H9 (cell line): ENCODE measurements at regions not wholly inside any gene's neighbourhood (a gene's known extent, or its start where the extent isn't known, plus 50 kb on each side); places are given as distances from the start of the nearest gene placed in this dataset.

ENCODE experiments used
- DNase-seq: peaks from one replicate; pipeline ENCODE4 v3.0.0-alpha.2; 2017
- H2AFZ ChIP-seq: one replicate; pipeline ENCODE4 v1.6.1; 2013; ENCODE audit warnings: mild to moderate bottlenecking, low read length, control low read depth, moderate library complexity
- H2AK5ac ChIP-seq: 2 replicates; pipeline ENCODE4 v1.6.1; 2013; ENCODE audit warnings: low read length, control low read depth, mixed read lengths; ENCODE audit not compliant: insufficient read length
- H2BK120ac ChIP-seq: one replicate; pipeline ENCODE4 v1.6.1; 2013; ENCODE audit warnings: low read depth, mild to moderate bottlenecking, low read length, control low read depth, inconsistent platforms; ENCODE audit not compliant: poor library complexity, severe bottlenecking
- H2BK12ac ChIP-seq: 2 replicates; pipeline ENCODE4 v1.6.1; 2013; ENCODE audit warnings: low read length, control low read depth, mixed read lengths, low read depth; ENCODE audit not compliant: insufficient read length
- H2BK15ac ChIP-seq: 2 replicates; pipeline ENCODE4 v1.6.1; 2013; ENCODE audit warnings: low read depth, low read length, control low read depth
- H2BK20ac ChIP-seq: one replicate; pipeline ENCODE4 v1.6.1; 2013; ENCODE audit warnings: low read depth, mild to moderate bottlenecking, low read length, control low read depth, inconsistent platforms; ENCODE audit not compliant: poor library complexity, severe bottlenecking
- H2BK5ac ChIP-seq: 2 replicates; pipeline ENCODE4 v1.6.1; 2013; ENCODE audit warnings: low read length, control low read depth, mixed read lengths; ENCODE audit not compliant: insufficient read length
- H3K14ac ChIP-seq: 2 replicates; pipeline ENCODE4 v1.6.1; 2013; ENCODE audit warnings: low read length, control low read depth; ENCODE audit not compliant: insufficient read depth
- H3K18ac ChIP-seq: 2 replicates; pipeline ENCODE4 v1.6.1; 2013; ENCODE audit warnings: low read depth, mild to moderate bottlenecking, mixed read lengths, low read length, control low read depth; ENCODE audit not compliant: insufficient read length
- H3K23ac ChIP-seq: 2 replicates; pipeline ENCODE4 v1.6.1; 2013; ENCODE audit warnings: low read length, control low read depth, mixed read lengths, low read depth; ENCODE audit not compliant: insufficient read length
- H3K23me2 ChIP-seq: 2 replicates; pipeline ENCODE4 v1.6.1; 2013; ENCODE audit warnings: low read depth, mild to moderate bottlenecking, mixed read lengths, low read length, control low read depth; ENCODE audit not compliant: insufficient read length, poor library complexity, severe bottlenecking
- H3K27ac ChIP-seq: 2 replicates; pipeline ENCODE4 v1.5.1; 2013; ENCODE audit warnings: low read length, control low read depth, mixed read lengths, low read depth; ENCODE audit not compliant: insufficient read length
- H3K27me3 ChIP-seq: 2 replicates; pipeline ENCODE4 v1.6.1; 2013; ENCODE audit warnings: low read length, control low read depth, inconsistent platforms; ENCODE audit not compliant: insufficient read depth
- H3K4ac ChIP-seq: 2 replicates; pipeline ENCODE4 v1.6.1; 2013; ENCODE audit warnings: low read depth, mild to moderate bottlenecking, control low read depth, inconsistent platforms, low read length, moderate library complexity
- H3K4me1 ChIP-seq: 2 replicates; pipeline ENCODE4 v1.6.1; 2013; ENCODE audit warnings: low read length, control low read depth, inconsistent platforms; ENCODE audit not compliant: insufficient read depth
- H3K4me2 ChIP-seq: 2 replicates; pipeline ENCODE4 v1.6.1; 2013; ENCODE audit warnings: low read length, control low read depth, mixed read lengths; ENCODE audit not compliant: insufficient read length, insufficient read depth
- H3K56ac ChIP-seq: 2 replicates; pipeline ENCODE4 v1.6.1; 2013; ENCODE audit warnings: low read depth, mild to moderate bottlenecking, mixed read lengths, low read length, control low read depth; ENCODE audit not compliant: insufficient read length
- H3K79me1 ChIP-seq: 2 replicates; pipeline ENCODE4 v1.6.1; 2013; ENCODE audit warnings: low read depth, mild to moderate bottlenecking, moderate library complexity, low read length, control low read depth, inconsistent platforms; ENCODE audit not compliant: insufficient read depth, poor library complexity, severe bottlenecking
- H3K79me2 ChIP-seq: 2 replicates; pipeline ENCODE4 v1.6.1; 2013; ENCODE audit warnings: low read length, control low read depth, inconsistent platforms; ENCODE audit not compliant: insufficient read depth
- H3K9ac ChIP-seq: 2 replicates; pipeline ENCODE4 v1.6.1; 2013; ENCODE audit warnings: low read length, control low read depth, mixed read lengths; ENCODE audit not compliant: insufficient read length; ENCODE audit errors: extremely low read depth
- H3K9me3 ChIP-seq: one replicate; pipeline ENCODE4 v1.6.1; 2013; ENCODE audit warnings: low read depth, low read length, inconsistent platforms; ENCODE audit not compliant: control insufficient read depth
- H3T11ph ChIP-seq: one replicate; pipeline ENCODE4 v1.6.1; 2013; ENCODE audit warnings: mild to moderate bottlenecking, low read length, control low read depth, inconsistent platforms
- H4K20me1 ChIP-seq: one replicate; pipeline ENCODE4 v1.6.1; 2013; ENCODE audit not compliant: control insufficient read depth, insufficient read length, insufficient read depth
- H4K5ac ChIP-seq: 2 replicates; pipeline ENCODE4 v1.6.1; 2013; ENCODE audit warnings: low read depth, mild to moderate bottlenecking, mixed read lengths, low read length, control low read depth; ENCODE audit not compliant: insufficient read length
- H4K8ac ChIP-seq: replicated peaks from 2 replicates; pipeline ENCODE4 v1.6.1; 2013; ENCODE audit warnings: low read length, control low read depth, mixed read lengths, low read depth; ENCODE audit not compliant: insufficient read length
- H4K91ac ChIP-seq: 2 replicates; pipeline ENCODE4 v1.6.1; 2013; ENCODE audit warnings: low read depth, mild to moderate bottlenecking, moderate library complexity, mixed read lengths, low read length, control low read depth; ENCODE audit not compliant: insufficient read length
- H3K27ac Mint-ChIP-seq, 3 experiments: 2 replicates in 2 of 3; 3 replicates in 1 of 3; pipeline ENCODE4 v1.8.0; 2020 to 2021; ENCODE audit warnings: mixed read lengths in 3 of 3, mild to moderate bottlenecking in 1 of 3, moderate library complexity in 1 of 3
- H3K27me3 Mint-ChIP-seq: 2 replicates; pipeline ENCODE4 v1.8.0; 2021; ENCODE audit warnings: low read depth, mild to moderate bottlenecking, moderate library complexity, mixed read lengths
- H3K36me3 Mint-ChIP-seq, 3 experiments: 2 replicates in 2 of 3; 3 replicates in 1 of 3; pipeline ENCODE4 v1.8.0; 2020 to 2021; ENCODE audit warnings: low read depth in 3 of 3, mixed read lengths in 3 of 3; ENCODE audit not compliant: insufficient read depth in 1 of 3
- H3K4me1 Mint-ChIP-seq, 2 experiments: 2 replicates each; pipeline ENCODE4 v1.8.0; 2020; ENCODE audit warnings: mixed read lengths in 2 of 2
- H3K4me3 Mint-ChIP-seq, 2 experiments: 2 replicates in 1 of 2; 3 replicates in 1 of 2; pipeline ENCODE4 v1.8.0; 2020 to 2021; ENCODE audit warnings: mild to moderate bottlenecking in 2 of 2, mixed read lengths in 2 of 2, moderate library complexity in 1 of 2
- H3K9me3 Mint-ChIP-seq, 2 experiments: 2 replicates in 1 of 2; 3 replicates in 1 of 2; pipeline ENCODE4 v1.8.0; 2020; ENCODE audit warnings: mild to moderate bottlenecking in 2 of 2, mixed read lengths in 2 of 2, moderate library complexity in 1 of 2
- CTCF ChIP-seq: fragments of 200-600 bp; sonication (generic); conservative IDR thresholded peaks from 3 replicates; pipeline ENCODE4 v1.8.0; 2021; ENCODE audit warnings: antibody characterized with exemption, mild to moderate bottlenecking
- WGBS: extraction: QIAGEN DNeasy Blood & Tissue Kit; methylation state at CpG from one replicate; pipeline ENCODE4 v1.1.7; 2013; ENCODE audit warnings: missing lambda C conversion rate, low lambda C conversion rate, mixed read lengths; ENCODE audit not compliant: insufficient read length; ENCODE audit errors: extremely low coverage; 5-methylcytosine and 5-hydroxymethylcytosine counted together

GRCh38 chr3:67804578-67804977, 150.2 kb upstream of the SUCLG2 start:
- Histone ChIP-seq H3K23ac (no peak overlapping the region), H3K27ac (no peak overlapping the region), H3K27me3 (no peaks in the 10 kb centered on the region), H3K4me1 (no peaks in the 10 kb centered on the region), H3K79me2 (no peaks in the 10 kb centered on the region), H4K20me1 (no peaks in the 10 kb centered on the region), H3K4me2 (no peak overlapping the region), H2AFZ (no peak overlapping the region), H4K8ac (no peak overlapping the region), H4K5ac (no peak overlapping the region), H3K4ac (no peak overlapping the region), H2BK15ac (no peak overlapping the region), H3K14ac (no peak overlapping the region), H2BK120ac (no peak overlapping the region), H2BK12ac (no peak overlapping the region), H4K91ac (no peak overlapping the region), H2BK20ac (no peak overlapping the region), H2AK5ac (no peak overlapping the region), H3K79me1 (no peaks in the 10 kb centered on the region), H3K18ac (no peak overlapping the region), H3K9me3 (no peaks in the 10 kb centered on the region), H3K56ac (no peak overlapping the region), H3T11ph (no peak overlapping the region), H2BK5ac (no peak overlapping the region), H3K9ac (no peak overlapping the region), H3K23me2 (no peaks in the 10 kb centered on the region)
- no CpG with 5 or more reads among the region's 3 CpGs for WGBS
- no peak for TF ChIP-seq CTCF
- Mint-ChIP-seq H3K36me3 (no peaks in the 10 kb centered on the region; a peak in 1 of 7 replicates), H3K4me3 (no peak overlapping the region), H3K27me3 (no peaks in the 10 kb centered on the region), H3K4me1 (peaks cover 0 to 4% of the 10 kb centered on the region in 2 experiments; a peak in 2 of 4 replicates), H3K9me3 (peaks cover 0 to 2% of the 10 kb centered on the region in 2 experiments; a peak in 1 of 5 replicates), H3K27ac (no peak overlapping the region)
- DNase-seq = no peak
